ENCODE measurements at regions not wholly inside any gene's neighbourhood (a gene's known extent, or its start where the extent isn't known, plus 50 kb on each side); places are given as distances from the start of the nearest gene placed in this dataset.

DNA sequence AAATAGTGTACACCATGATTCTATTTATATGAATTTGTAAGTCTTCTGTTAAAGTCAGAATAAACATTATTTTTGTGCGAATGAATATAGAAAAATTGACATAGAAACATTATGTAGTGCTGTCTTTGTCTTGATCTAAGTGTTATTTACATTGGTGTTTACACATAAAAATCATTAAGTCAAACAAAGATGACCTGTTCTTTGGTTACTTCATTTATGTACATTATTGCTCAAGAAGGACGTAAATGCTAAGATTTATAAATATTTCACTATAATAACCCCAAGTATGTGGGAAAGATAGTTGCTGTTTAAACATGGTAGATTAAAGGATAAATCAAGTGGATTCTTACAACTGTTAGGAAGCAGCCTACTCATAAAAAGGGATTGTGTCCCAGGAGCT lies 536.8 kb upstream of the DSEL start:
- TF ChIP-seq, protein P1, sequence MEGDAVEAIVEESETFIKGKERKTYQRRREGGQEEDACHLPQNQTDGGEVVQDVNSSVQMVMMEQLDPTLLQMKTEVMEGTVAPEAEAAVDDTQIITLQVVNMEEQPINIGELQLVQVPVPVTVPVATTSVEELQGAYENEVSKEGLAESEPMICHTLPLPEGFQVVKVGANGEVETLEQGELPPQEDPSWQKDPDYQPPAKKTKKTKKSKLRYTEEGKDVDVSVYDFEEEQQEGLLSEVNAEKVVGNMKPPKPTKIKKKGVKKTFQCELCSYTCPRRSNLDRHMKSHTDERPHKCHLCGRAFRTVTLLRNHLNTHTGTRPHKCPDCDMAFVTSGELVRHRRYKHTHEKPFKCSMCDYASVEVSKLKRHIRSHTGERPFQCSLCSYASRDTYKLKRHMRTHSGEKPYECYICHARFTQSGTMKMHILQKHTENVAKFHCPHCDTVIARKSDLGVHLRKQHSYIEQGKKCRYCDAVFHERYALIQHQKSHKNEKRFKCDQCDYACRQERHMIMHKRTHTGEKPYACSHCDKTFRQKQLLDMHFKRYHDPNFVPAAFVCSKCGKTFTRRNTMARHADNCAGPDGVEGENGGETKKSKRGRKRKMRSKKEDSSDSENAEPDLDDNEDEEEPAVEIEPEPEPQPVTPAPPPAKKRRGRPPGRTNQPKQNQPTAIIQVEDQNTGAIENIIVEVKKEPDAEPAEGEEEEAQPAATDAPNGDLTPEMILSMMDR (IDR thresholded peaks at IDR 0.05): no peak
- no peak for TF ChIP-seq ZFX (IDR thresholded peaks at IDR 0.05; ENCODE audit: borderline replicate concordance)
